Adipocyte (in vitro differentiated cells): ENCODE measurements at regions not wholly inside any gene's neighbourhood (a gene's known extent, or its start where the extent isn't known, plus 50 kb on each side); places are given as distances from the start of the nearest gene placed in this dataset.
"Not testable (repeated sequence)": the region's sequence is repeated elsewhere in the genome, so short reads cannot be mapped to it uniquely, and the experiment has no call there.

Source experiments
- DNase-seq: peaks from one replicate; pipeline ENCODE4 v3.0.0-alpha.2; 2015; ENCODE audit warnings: low read depth
- H3K27me3 ChIP-seq: replicated peaks from 2 replicates; pipeline ENCODE4 v1.7.0; 2013; ENCODE audit warnings: mild to moderate bottlenecking, low read length, moderate library complexity; ENCODE audit not compliant: control insufficient read depth, insufficient read depth
- H3K36me3 ChIP-seq: 2 replicates; pipeline ENCODE4 v1.7.0; 2013; ENCODE audit warnings: low read length, mild to moderate bottlenecking, moderate library complexity; ENCODE audit not compliant: control insufficient read depth, insufficient read depth, severe bottlenecking
- H3K4me1 ChIP-seq: 2 replicates; pipeline ENCODE4 v1.7.0; 2013; ENCODE audit warnings: mild to moderate bottlenecking, low read length, moderate library complexity; ENCODE audit not compliant: control insufficient read depth, insufficient read depth
- H3K4me3 ChIP-seq: 2 replicates; pipeline ENCODE4 v1.7.0; 2013; ENCODE audit warnings: mild to moderate bottlenecking, low read length, moderate library complexity
- H3K9ac ChIP-seq: 2 replicates; pipeline ENCODE4 v1.7.0; 2013; ENCODE audit warnings: mild to moderate bottlenecking, low read length, moderate library complexity
- H3K9me3 ChIP-seq: 2 replicates; pipeline ENCODE4 v1.7.0; 2013; ENCODE audit warnings: mild to moderate bottlenecking, low read length, moderate library complexity; ENCODE audit not compliant: control insufficient read depth

DNA sequence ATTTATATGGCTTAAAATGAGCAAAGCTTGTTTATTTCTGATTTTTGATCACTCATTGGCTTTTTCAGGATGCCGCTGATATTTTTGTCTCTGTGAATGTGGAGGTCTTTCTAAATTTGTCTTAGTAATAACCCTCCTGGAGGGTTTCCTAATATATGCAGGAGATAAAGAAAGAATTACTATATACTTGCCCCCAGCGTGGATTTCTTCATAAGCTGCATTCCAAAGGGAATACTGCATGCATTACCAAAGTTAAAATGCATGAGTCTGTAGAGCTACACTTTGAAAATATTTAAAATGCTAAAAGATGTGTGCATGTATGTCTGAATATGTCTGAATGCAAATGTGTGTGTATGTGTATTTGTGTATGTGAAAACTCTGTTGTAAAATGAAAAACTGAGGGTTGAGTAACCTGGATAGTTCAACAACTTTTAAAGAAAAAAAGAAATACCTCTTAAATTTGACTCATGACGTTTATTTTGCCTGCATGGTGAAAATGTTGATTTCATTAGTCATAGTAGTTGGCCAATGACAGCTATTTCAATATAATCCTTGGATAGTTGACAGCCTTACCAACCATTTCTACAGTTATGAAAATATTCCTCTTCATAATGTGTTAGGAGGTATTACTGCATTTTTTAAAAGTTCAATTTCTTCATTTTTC is 113.2 kb upstream of the ZNF827 start:
- peak overlapping the region; percentile 58 for H3K4me3 ChIP-seq
- H3K9ac ChIP-seq: peak overlapping the region; percentile 63
- DNase-seq: peak; percentile 86
- H3K4me1 ChIP-seq: peaks cover 39% of the 10 kb centered on the region
- H3K9me3 ChIP-seq: no peaks in the 10 kb centered on the region
- H3K27me3 ChIP-seq: no peaks in the 10 kb centered on the region
- no peaks in the 10 kb centered on the region for H3K36me3 ChIP-seq

DNA sequence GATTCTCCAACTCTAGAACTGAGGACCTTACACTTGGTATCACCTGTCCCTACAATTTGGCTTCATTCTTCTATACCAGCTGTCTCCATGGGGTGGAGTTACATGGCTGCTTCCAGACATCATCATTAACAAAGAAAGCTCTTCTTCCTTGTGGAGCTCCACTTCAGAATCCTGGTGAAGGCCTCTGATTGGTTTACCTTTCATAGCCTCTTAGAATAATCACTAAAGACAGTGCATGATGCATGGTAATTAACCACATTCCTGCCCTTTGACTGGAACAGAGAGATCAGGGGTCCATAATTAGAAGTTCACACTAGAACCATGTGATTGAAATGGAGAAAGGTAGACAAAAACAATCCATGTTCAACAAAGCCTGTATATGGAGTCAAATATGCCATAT is 112.6 kb upstream of the ZNF827 start:
- Histone ChIP-seq H3K27me3 (no peaks in the 10 kb centered on the region), H3K4me1 (peaks cover 39% of the 10 kb centered on the region)
- DNase-seq: peak; percentile 7

GRCh38 chr4:146049802-146050201 is 111.2 kb upstream of the ZNF827 start:
- DNase-seq: no peak

More for the DNA sequence above, 112.6 kb upstream of the ZNF827 start:
- Histone ChIP-seq H3K36me3 (no peaks in the 10 kb centered on the region), H3K4me3 (peak overlapping the region; percentile 58), H3K9ac (peak overlapping the region; percentile 59), H3K9me3 (no peaks in the 10 kb centered on the region)

GRCh38 chr4:146047768-146048167 is 109.1 kb upstream of the ZNF827 start:
- not testable (repeated sequence) for H3K9me3 ChIP-seq, DNase-seq, H3K4me3 ChIP-seq, H3K27me3 ChIP-seq, H3K36me3 ChIP-seq, H3K9ac ChIP-seq
- peaks cover 19% of the 10 kb centered on the region for H3K4me1 ChIP-seq

More at GRCh38 chr4:146049802-146050201, 111.2 kb upstream of the ZNF827 start:
- Histone ChIP-seq H3K9me3 (no peaks in the 10 kb centered on the region), H3K4me3 (no peak overlapping the region), H3K4me1 (peaks cover 36% of the 10 kb centered on the region), H3K36me3 (no peaks in the 10 kb centered on the region), H3K27me3 (no peaks in the 10 kb centered on the region), H3K9ac (no peak overlapping the region)

DNA sequence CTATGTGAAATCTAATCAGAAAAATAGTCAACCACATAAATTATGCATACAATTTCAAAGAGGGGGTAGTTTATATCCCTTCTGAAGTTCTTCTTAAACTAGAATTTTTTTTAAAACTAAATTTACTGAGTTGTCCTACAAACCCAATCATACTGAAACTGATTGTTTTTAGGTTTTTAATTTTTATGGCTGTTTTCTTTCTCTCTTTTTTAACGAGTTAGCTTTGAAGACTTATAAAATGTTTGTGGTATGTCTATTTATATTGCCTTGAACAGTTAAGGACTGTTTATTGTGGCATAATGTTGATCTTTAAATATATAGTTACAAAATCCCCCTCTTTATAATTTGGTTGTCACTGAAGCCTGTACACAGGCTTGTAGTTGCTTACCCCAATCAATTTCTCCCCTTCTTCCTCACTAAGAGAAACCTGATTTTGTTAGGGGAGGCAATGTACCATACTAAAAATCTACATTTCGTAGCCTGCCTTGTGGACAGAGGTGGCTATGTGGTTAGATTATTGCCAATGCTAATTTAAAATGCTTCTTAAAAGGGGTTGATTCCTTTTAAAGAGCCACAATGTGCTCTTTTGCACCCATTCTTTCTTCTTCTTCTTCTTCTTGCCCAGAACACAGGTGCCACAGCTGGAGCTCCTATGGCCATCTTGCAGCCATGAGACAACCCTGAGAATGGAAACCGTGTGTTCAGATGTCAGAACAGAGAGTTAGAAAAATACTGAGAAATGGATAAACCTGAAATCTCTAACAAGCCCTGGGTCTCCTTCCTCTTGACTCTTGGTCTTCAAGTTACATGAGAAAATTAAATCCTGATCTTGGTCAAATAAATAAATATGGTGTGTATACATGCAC is 102.7 kb upstream of the ZNF827 start:
- Histone ChIP-seq H3K4me1 (no peaks in the 10 kb centered on the region), H3K9ac (no peak overlapping the region), H3K27me3 (no peaks in the 10 kb centered on the region), H3K9me3 (no peaks in the 10 kb centered on the region), H3K4me3 (no peak overlapping the region), H3K36me3 (no peaks in the 10 kb centered on the region)
- DNase-seq: no peak

- H3K36me3 ChIP-seq: no peaks in the 10 kb centered on the region
- H3K9ac ChIP-seq: no peak overlapping the region
- no peak for DNase-seq
- no peaks in the 10 kb centered on the region for H3K4me1 ChIP-seq
- no peaks in the 10 kb centered on the region for H3K9me3 ChIP-seq
- no peak overlapping the region for H3K4me3 ChIP-seq
- H3K27me3 ChIP-seq: no peaks in the 10 kb centered on the region
Observed at GRCh38 chr4:146040623-146041022, 102.0 kb upstream of the ZNF827 start.

- Histone ChIP-seq H3K9me3 (no peaks in the 10 kb centered on the region), H3K36me3 (no peaks in the 10 kb centered on the region), H3K4me1 (peaks cover 12% of the 10 kb centered on the region), H3K27me3 (no peaks in the 10 kb centered on the region), H3K4me3 (no peak overlapping the region), H3K9ac (no peak overlapping the region)
- no peak for DNase-seq
Observed at GRCh38 chr4:146033149-146033548, 94.5 kb upstream of the ZNF827 start.

- Histone ChIP-seq H3K9me3 (no peaks in the 10 kb centered on the region), H3K27me3 (no peaks in the 10 kb centered on the region), H3K9ac (no peak overlapping the region), H3K4me1 (peaks cover 12% of the 10 kb centered on the region), H3K36me3 (no peaks in the 10 kb centered on the region), H3K4me3 (no peak overlapping the region)
- no peak for DNase-seq
Observed at GRCh38 chr4:146032234-146032860, 93.7 kb upstream of the ZNF827 start.

GRCh38 chr4:146029939-146030710 is 91.5 kb upstream of the ZNF827 start:
- Histone ChIP-seq H3K4me1 (peaks cover 12% of the 10 kb centered on the region), H3K9ac (peak overlapping the region; percentile 6), H3K9me3 (no peaks in the 10 kb centered on the region), H3K36me3 (no peaks in the 10 kb centered on the region), H3K4me3 (no peak overlapping the region), H3K27me3 (no peaks in the 10 kb centered on the region)
- peak; percentile 3 for DNase-seq

DNA sequence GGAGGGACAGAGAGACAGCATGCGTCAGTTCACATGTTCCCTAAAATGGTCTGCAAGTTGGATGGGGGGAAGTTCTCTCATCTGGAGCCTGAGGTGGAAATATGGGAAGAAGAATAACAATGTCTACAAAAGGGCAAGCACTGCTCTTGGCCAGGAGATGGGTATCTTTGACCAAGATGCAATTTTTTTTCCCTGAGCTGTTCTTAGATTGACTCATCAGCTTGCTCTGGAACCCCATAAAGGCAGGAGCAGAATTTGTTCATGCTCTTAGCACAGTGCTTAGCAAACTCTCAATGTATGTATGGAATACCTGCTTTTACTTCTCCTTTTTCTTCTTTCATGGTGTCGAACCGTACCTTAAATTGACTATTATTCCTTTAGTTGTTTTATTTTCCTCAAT is 90.5 kb upstream of the ZNF827 start:
- H3K9me3 ChIP-seq: no peaks in the 10 kb centered on the region
- peaks cover 12% of the 10 kb centered on the region for H3K4me1 ChIP-seq
- H3K36me3 ChIP-seq: no peaks in the 10 kb centered on the region
- DNase-seq: peak; percentile 41
- no peak overlapping the region for H3K4me3 ChIP-seq
- H3K27me3 ChIP-seq: no peaks in the 10 kb centered on the region
- no peak overlapping the region for H3K9ac ChIP-seq

DNA sequence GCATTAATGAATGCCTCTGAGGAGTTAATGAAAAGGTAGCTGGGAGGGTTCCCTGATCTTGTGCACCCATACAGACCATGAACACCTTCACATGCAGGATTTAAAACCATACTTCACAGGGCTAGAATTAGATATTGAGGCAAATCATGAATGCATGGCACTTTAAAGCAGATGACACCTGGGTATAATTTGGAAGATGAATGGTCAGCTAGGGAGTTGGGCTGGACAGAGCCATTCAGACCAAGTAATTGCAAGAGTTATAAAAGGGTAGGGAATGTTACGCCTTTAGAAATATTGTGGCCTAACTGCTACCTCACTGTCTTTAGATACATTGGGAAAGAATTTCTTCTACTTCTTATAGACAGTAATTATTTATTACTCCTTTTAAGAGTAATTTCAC is 89.1 kb upstream of the ZNF827 start:
- Histone ChIP-seq H3K9ac (no peak overlapping the region), H3K4me3 (no peak overlapping the region), H3K36me3 (no peaks in the 10 kb centered on the region), H3K27me3 (no peaks in the 10 kb centered on the region), H3K4me1 (peaks cover 12% of the 10 kb centered on the region), H3K9me3 (no peaks in the 10 kb centered on the region)
- no peak for DNase-seq
